GM12878 (cell line): ENCODE measurements at regions not wholly inside any gene's neighbourhood (a gene's known extent, or its start where the extent isn't known, plus 50 kb on each side); places are given as distances from the start of the nearest gene placed in this dataset.

Experiments
- ATAC-seq: fragments of 200-7000 bp; cut with Tn5 transposase; 3 replicates; pipeline ENCODE4 v1.9.1; 2020; ENCODE audit warnings: mild to moderate bottlenecking, moderate library complexity
- BruUV-seq: library from RNA; stranded (reverse); fragments of 400-500 nt; replicated peaks from 2 replicates; lab custom pipeline; 2021; lab: Mats Ljungman, UMichigan
- CTCF ChIA-PET: fragments of 300-600 bp; sonication (Branson Sonifier 250); formaldehyde crosslinking; extraction: SDS; loops from one replicate; lab custom pipeline; 2021; ENCODE audit warnings: inconsistent platforms; lab: Yijun Ruan, JAX
- POLR2A ChIA-PET: fragments of 350-600 bp; formaldehyde crosslinking; extraction: SDS; loops from one replicate; lab custom pipeline; 2021; ENCODE audit warnings: inconsistent platforms; lab: Charles Lee
- RAD21 ChIA-PET: fragments of 300-600 bp; sonication (Branson Sonifier 250); formaldehyde crosslinking; loops from one replicate; lab custom pipeline; 2023; ENCODE audit warnings: antibody characterized with exemption; ENCODE audit not compliant: unreplicated experiment; lab: Charles Lee
- SMC1A ChIA-PET: fragments of 300-600 bp; sonication (Branson Sonifier 250); formaldehyde crosslinking; loops from one replicate; lab custom pipeline; 2023; ENCODE audit not compliant: unreplicated experiment, uncharacterized antibody; lab: Charles Lee
- DNase-seq: peaks from one replicate; pipeline ENCODE4 v3.0.0-alpha.2; 2011; ENCODE audit warnings: low read depth, low spot score
- FAIRE-seq: peaks from 3 replicates; lab custom pipeline; 2011; peaks lifted over from hg19 to GRCh38; lab: Jason Lieb, UNC
- H2AFZ ChIP-seq: 2 replicates; pipeline ENCODE4 v1.6.0; 2011; ENCODE audit warnings: low read depth, low read length, control low read depth; ENCODE audit not compliant: control insufficient read depth
- H3K27ac ChIP-seq: 2 replicates; pipeline ENCODE4 v1.5.1; 2011; ENCODE audit warnings: control low read depth; ENCODE audit not compliant: control insufficient read depth, insufficient read depth
- H3K27me3 ChIP-seq, 2 experiments: replicated peaks in 1 of 2; 2 replicates each; pipeline versions ENCODE4 v1.6.0 to v1.6.1; 2011; ENCODE audit warnings: low read length in 1 of 2; ENCODE audit not compliant: control insufficient read depth in 2 of 2, insufficient read depth in 2 of 2
- H3K36me3 ChIP-seq, 2 experiments: 2 replicates each; pipeline ENCODE4 v1.5.1; 2011; ENCODE audit warnings: low read length in 1 of 2; ENCODE audit not compliant: control insufficient read depth in 2 of 2, insufficient read depth in 2 of 2
- H3K4me1 ChIP-seq: 2 replicates; pipeline ENCODE4 v1.6.1; 2011; ENCODE audit warnings: mild to moderate bottlenecking, low read length, moderate library complexity, mixed read lengths; ENCODE audit not compliant: control insufficient read depth, insufficient read depth
- H3K4me2 ChIP-seq: 2 replicates; pipeline ENCODE4 v1.6.0; 2011; ENCODE audit warnings: control low read depth; ENCODE audit not compliant: control insufficient read depth, insufficient read depth
- H3K4me3 ChIP-seq: fragments of 200-600 bp; sonication (generic); 2 replicates; pipeline ENCODE4 v1.5.1; 2016
- H3K79me2 ChIP-seq: 2 replicates; pipeline ENCODE4 v1.6.0; 2011; ENCODE audit warnings: low read length; ENCODE audit not compliant: control insufficient read depth, insufficient read depth
- H3K9ac ChIP-seq: 2 replicates; pipeline ENCODE4 v1.8.0; 2011; ENCODE audit warnings: low read length, control low read depth, mixed read lengths; ENCODE audit not compliant: control insufficient read depth, insufficient read depth
- H3K9me3 ChIP-seq: replicated peaks from 3 replicates; pipeline ENCODE4 v1.5.1; 2011; ENCODE audit warnings: mild to moderate bottlenecking, low read length; ENCODE audit not compliant: control insufficient read depth, insufficient read depth
- H4K20me1 ChIP-seq: 2 replicates; pipeline ENCODE4 v1.6.0; 2011; ENCODE audit not compliant: control insufficient read depth, insufficient read depth
- BRCA1 ChIP-seq: IDR thresholded peaks from 2 replicates; pipeline ENCODE4 v1.6.1; 2011; ENCODE audit warnings: low read depth, low read length, improper control_type of control experiment
- CEBPZ ChIP-seq: fragments of 150-350 bp; IDR thresholded peaks from 2 replicates; pipeline ENCODE4 v1.6.1; 2016; ENCODE audit warnings: low read depth, low read length
- EGR1 ChIP-seq, 2 experiments: IDR thresholded peaks; 1 replicate in 1 of 2; 2 replicates in 1 of 2; pipeline ENCODE4 v1.6.1; 2011 to 2012; ENCODE audit warnings: low read depth in 2 of 2, low read length in 2 of 2, borderline replicate concordance in 1 of 2, mild to moderate bottlenecking in 1 of 2, moderate library complexity in 1 of 2
- HCFC1 ChIP-seq: fragments of 150-350 bp; IDR thresholded peaks from 2 replicates; pipeline ENCODE4 v1.6.1; 2014; ENCODE audit warnings: low read length
- IKZF1 ChIP-seq: fragments of 450-650 bp; conservative IDR thresholded peaks from 2 replicates; pipeline ENCODE4 v1.6.1; 2017; ENCODE audit warnings: antibody characterized with exemption, mild to moderate bottlenecking
- MAX ChIP-seq: IDR thresholded peaks from 2 replicates; pipeline ENCODE4 v1.6.1; 2012; ENCODE audit warnings: low read depth, low read length, improper control_type of control experiment
- MTA3 ChIP-seq: IDR thresholded peaks from 2 replicates; pipeline ENCODE4 v1.6.1; 2012; ENCODE audit warnings: low read length, inconsistent platforms, borderline replicate concordance
- NFIC ChIP-seq: IDR thresholded peaks from 2 replicates; pipeline ENCODE4 v1.6.1; 2012; ENCODE audit warnings: low read depth, mild to moderate bottlenecking, inconsistent platforms, low read length, moderate library complexity
- NR2F1 ChIP-seq: fragments of 450-650 bp; conservative IDR thresholded peaks from 2 replicates; pipeline ENCODE4 v1.6.1; 2017; ENCODE audit warnings: mild to moderate bottlenecking
- PBX3 ChIP-seq: IDR thresholded peaks from 2 replicates; pipeline ENCODE4 v1.6.1; 2011; ENCODE audit warnings: mild to moderate bottlenecking, low read depth, low read length, moderate library complexity; ENCODE audit not compliant: insufficient replicate concordance
- PRDM15 ChIP-seq: fragments of 450-650 bp; formaldehyde crosslinking; IDR thresholded peaks from 2 replicates; pipeline ENCODE4 v1.4.0; 2020; ENCODE audit warnings: mild to moderate bottlenecking, moderate library complexity
- RELB ChIP-seq: fragments of 450-650 bp; IDR thresholded peaks from 2 replicates; pipeline ENCODE4 v1.6.1; 2017; ENCODE audit warnings: low read depth, mild to moderate bottlenecking, moderate library complexity
- RUNX3 ChIP-seq: IDR thresholded peaks from 2 replicates; pipeline ENCODE4 v1.6.1; 2012; ENCODE audit warnings: low read length, inconsistent platforms
- STAT3 ChIP-seq: IDR thresholded peaks from 2 replicates; pipeline ENCODE4 v1.6.1; 2011; ENCODE audit warnings: low read depth, low read length, improper control_type of control experiment
- YY1 ChIP-seq: IDR thresholded peaks from 2 replicates; pipeline ENCODE4 v1.6.1; 2011; ENCODE audit warnings: low read depth, mild to moderate bottlenecking, low read length
- ZNF24 ChIP-seq: fragments of 450-650 bp; IDR thresholded peaks from 2 replicates; pipeline ENCODE4 v1.6.1; 2017; ENCODE audit warnings: antibody characterized with exemption, mild to moderate bottlenecking
- WGBS: methylation state at CpG from one replicate; pipeline ENCODE4 v1.1.6; 2016; ENCODE audit warnings: low lambda C conversion rate; ENCODE audit not compliant: insufficient replicate concordance, insufficient coverage; ENCODE audit errors: missing lambda C conversion rate; 5-methylcytosine and 5-hydroxymethylcytosine counted together
- in situ Hi-C: fragments of 300-500 bp; cut with MboI; formaldehyde crosslinking; loops from 9 replicates; pipeline ENCODE4 v1.14.3; 2018; ENCODE audit warnings: mixed read lengths
- intact Hi-C: fragments of 100-400 bp; cut with micrococcal nuclease; formaldehyde crosslinking; loops from one replicate; pipeline ENCODE4 v1.14.2; 2022; ENCODE audit not compliant: unreplicated experiment

GRCh38 chr5:143699121-143699520 is 112.8 kb upstream of the HMHB1 start:
- Histone ChIP-seq H3K27ac (no peak overlapping the region), H3K36me3 (no peaks in the 10 kb centered on the region), H3K79me2 (no peaks in the 10 kb centered on the region), H3K9me3 (no peaks in the 10 kb centered on the region), H3K4me2 (no peak overlapping the region), H3K4me3 (no peak overlapping the region), H3K9ac (no peak overlapping the region), H4K20me1 (no peaks in the 10 kb centered on the region), H3K27me3 (no peaks in the 10 kb centered on the region), H3K4me1 (peaks cover 3% of the 10 kb centered on the region), H2AFZ (no peak overlapping the region)
- ChIA-PET CTCF (no interaction called here), RAD21 (no interaction called here), SMC1A (no interaction called here), POLR2A (interaction anchor here (0.6 kb wide), 1 partner anchor 418 kb away, joined by 3 read pairs; no protein-coding TSS in a partner anchor)
- in situ Hi-C loops = no loop called here
- ATAC-seq (no peak), DNase-seq (no peak), FAIRE-seq (no peak)
- intact Hi-C loops = loop anchor here (5.0 kb wide), 1 partner anchor 113 kb away; the partner anchor contains the start of gene HMHB1
- 91% methylated on average over 1 of the region's 1 CpG for WGBS
- BruUV-seq = no TSS peak
- TF ChIP-seq RUNX3 = no peak
- TF ChIP-seq HCFC1 = no peak
- TF ChIP-seq NR2F1 = no peak
- no peak for TF ChIP-seq PBX3
- no peak for TF ChIP-seq YY1
- no peak for TF ChIP-seq MAX
- no peak for TF ChIP-seq ZNF24
- TF ChIP-seq CEBPZ = no peak
- no peak for TF ChIP-seq EGR1 (IDR thresholded peaks at IDR 0.05; ENCODE audit: borderline replicate concordance in 1 of 2, low read depth in 2 of 2, low read length in 2 of 2)
- no peak for TF ChIP-seq BRCA1
- TF ChIP-seq MTA3 = no peak
- no peak for TF ChIP-seq STAT3
- TF ChIP-seq IKZF1 = no peak
- no peak for TF ChIP-seq PRDM15
- no peak for TF ChIP-seq RELB
- no peak for TF ChIP-seq NFIC
